ENCODE measurements at regions not wholly inside any gene's neighbourhood (a gene's known extent, or its start where the extent isn't known, plus 50 kb on each side); places are given as distances from the start of the nearest gene placed in this dataset.

DNA sequence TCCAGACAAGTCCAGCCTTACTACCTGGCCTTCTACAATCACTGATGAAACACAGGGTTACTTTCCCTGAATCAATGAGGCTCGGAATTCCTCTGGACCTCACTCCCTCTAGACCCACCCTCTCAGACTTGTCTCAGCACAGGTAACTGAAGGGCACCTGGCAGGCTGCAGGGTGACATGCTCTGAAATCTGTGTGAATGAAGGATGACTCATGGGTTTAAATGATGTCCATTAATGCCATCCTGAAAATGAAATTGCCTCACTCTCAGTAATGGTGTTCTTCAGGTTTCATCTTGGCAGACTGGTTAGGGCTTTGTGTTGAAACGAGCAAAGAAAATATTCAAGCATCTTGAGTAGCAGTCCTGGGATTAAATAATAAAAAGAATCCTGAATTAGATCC lies 134.4 kb downstream of the MAF start:
- Mint-ChIP-seq H3K27me3 (ENCODE audit: insufficient read depth, low read depth, poor library complexity) (peaks cover 3% of the 10 kb centered on the region), H3K27ac (no peak overlapping the region), H3K4me1 (no peaks in the 10 kb centered on the region), H3K9me3 (no peaks in the 10 kb centered on the region), H3K36me3 (ENCODE audit: low read depth) (no peaks in the 10 kb centered on the region), H3K4me3 (no peak overlapping the region)
- no peak overlapping the region for H3K4me3 ChIP-seq
- H3K79me2 ChIP-seq (replicated peaks; ENCODE audit: insufficient read depth) = no peaks in the 10 kb centered on the region
- H4K20me1 ChIP-seq (replicated peaks; ENCODE audit: insufficient read depth) = no peaks in the 10 kb centered on the region
- TF ChIP-seq STAT1 (IDR thresholded peaks at IDR 0.05; ENCODE audit: unreplicated experiment) (no peak), ZNF331 (CRISPR knock-in tag; IDR thresholded peaks at IDR 0.05; ENCODE audit: low read depth) (no peak), CREB1 (CRISPR knock-in tag; IDR thresholded peaks at IDR 0.05; ENCODE audit: low read depth) (no peak), ZNF114 (CRISPR knock-in tag; IDR thresholded peaks at IDR 0.05) (no peak), JUNB (IDR thresholded peaks at IDR 0.05; ENCODE audit: unreplicated experiment) (no peak), EZH2 (IDR thresholded peaks at IDR 0.05; ENCODE audit: low read depth, unreplicated experiment) (no peak)
- TF ChIP-seq, protein P1, sequence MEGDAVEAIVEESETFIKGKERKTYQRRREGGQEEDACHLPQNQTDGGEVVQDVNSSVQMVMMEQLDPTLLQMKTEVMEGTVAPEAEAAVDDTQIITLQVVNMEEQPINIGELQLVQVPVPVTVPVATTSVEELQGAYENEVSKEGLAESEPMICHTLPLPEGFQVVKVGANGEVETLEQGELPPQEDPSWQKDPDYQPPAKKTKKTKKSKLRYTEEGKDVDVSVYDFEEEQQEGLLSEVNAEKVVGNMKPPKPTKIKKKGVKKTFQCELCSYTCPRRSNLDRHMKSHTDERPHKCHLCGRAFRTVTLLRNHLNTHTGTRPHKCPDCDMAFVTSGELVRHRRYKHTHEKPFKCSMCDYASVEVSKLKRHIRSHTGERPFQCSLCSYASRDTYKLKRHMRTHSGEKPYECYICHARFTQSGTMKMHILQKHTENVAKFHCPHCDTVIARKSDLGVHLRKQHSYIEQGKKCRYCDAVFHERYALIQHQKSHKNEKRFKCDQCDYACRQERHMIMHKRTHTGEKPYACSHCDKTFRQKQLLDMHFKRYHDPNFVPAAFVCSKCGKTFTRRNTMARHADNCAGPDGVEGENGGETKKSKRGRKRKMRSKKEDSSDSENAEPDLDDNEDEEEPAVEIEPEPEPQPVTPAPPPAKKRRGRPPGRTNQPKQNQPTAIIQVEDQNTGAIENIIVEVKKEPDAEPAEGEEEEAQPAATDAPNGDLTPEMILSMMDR (conservative IDR thresholded peaks at IDR 0.05; ENCODE audit: low read depth in 2 of 2) = no peak
- TF ChIP-seq, protein P2, sequence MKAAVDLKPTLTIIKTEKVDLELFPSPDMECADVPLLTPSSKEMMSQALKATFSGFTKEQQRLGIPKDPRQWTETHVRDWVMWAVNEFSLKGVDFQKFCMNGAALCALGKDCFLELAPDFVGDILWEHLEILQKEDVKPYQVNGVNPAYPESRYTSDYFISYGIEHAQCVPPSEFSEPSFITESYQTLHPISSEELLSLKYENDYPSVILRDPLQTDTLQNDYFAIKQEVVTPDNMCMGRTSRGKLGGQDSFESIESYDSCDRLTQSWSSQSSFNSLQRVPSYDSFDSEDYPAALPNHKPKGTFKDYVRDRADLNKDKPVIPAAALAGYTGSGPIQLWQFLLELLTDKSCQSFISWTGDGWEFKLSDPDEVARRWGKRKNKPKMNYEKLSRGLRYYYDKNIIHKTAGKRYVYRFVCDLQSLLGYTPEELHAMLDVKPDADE (IDR thresholded peaks at IDR 0.05) = no peak
- DNase-seq (ENCODE audit: low spot score) = no peak
- H2AFZ ChIP-seq = no peak overlapping the region
- no peak overlapping the region for H3K4me2 ChIP-seq
- no peak for ATAC-seq
- no peaks in the 10 kb centered on the region for H3K27me3 ChIP-seq (ENCODE audit: insufficient read depth)
- H3K4me1 ChIP-seq (ENCODE audit: insufficient read depth) = no peaks in the 10 kb centered on the region
- no peaks in the 10 kb centered on the region for H3K36me3 ChIP-seq (ENCODE audit: insufficient read depth)
- no peaks in the 10 kb centered on the region for H3F3A ChIP-seq (replicated peaks; ENCODE audit: low read depth)
- H3K27ac ChIP-seq (ENCODE audit: low read depth) = no peak overlapping the region
- H3K9me2 ChIP-seq (ENCODE audit: insufficient read depth) = peaks cover 16% of the 10 kb centered on the region; the same call in 1 of the 2 replicates

DNA sequence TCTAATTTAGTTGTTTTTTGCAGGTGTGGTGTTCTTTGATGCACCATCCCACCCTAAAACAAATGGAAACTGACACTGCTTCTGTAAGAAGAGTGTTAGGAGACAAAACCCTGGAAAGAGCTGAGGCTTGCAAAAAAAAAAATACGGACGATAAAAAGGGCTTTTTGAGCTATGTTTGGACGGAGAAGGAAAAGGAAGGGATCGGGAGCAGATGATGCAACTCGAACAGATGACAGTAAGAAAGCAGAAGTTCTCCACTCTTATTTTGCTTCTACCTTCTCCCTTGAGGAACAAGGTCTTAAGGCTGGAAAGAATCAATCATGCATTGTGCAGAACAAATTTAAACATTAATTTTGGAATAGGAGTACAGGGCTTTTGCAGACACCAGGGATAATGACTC lies 136.7 kb downstream of the MAF start:
- no peak overlapping the region for H3K27ac ChIP-seq (ENCODE audit: low read depth)
- Mint-ChIP-seq H3K4me3 (no peak overlapping the region), H3K9me3 (no peaks in the 10 kb centered on the region), H3K27ac (no peak overlapping the region), H3K27me3 (ENCODE audit: insufficient read depth, low read depth, poor library complexity) (peaks cover 3% of the 10 kb centered on the region), H3K4me1 (no peaks in the 10 kb centered on the region), H3K36me3 (ENCODE audit: low read depth) (no peaks in the 10 kb centered on the region)
- H3K9me2 ChIP-seq (ENCODE audit: insufficient read depth) = peaks cover 16% of the 10 kb centered on the region; the same call in 1 of the 2 replicates
- no peaks in the 10 kb centered on the region for H3K4me1 ChIP-seq (ENCODE audit: insufficient read depth)
- H3K36me3 ChIP-seq (ENCODE audit: insufficient read depth) = no peaks in the 10 kb centered on the region
- H4K20me1 ChIP-seq (replicated peaks; ENCODE audit: insufficient read depth) = no peaks in the 10 kb centered on the region
- H3K27me3 ChIP-seq (ENCODE audit: insufficient read depth) = no peaks in the 10 kb centered on the region
- H3K4me2 ChIP-seq = no peak overlapping the region
- H3K79me2 ChIP-seq (replicated peaks; ENCODE audit: insufficient read depth) = no peaks in the 10 kb centered on the region
- H2AFZ ChIP-seq = no peak overlapping the region
- H3K4me3 ChIP-seq = no peak overlapping the region
- ATAC-seq (no peak), DNase-seq (ENCODE audit: low spot score) (no peak)
- H3F3A ChIP-seq (replicated peaks; ENCODE audit: low read depth) = no peaks in the 10 kb centered on the region
- TF ChIP-seq JUNB (IDR thresholded peaks at IDR 0.05; ENCODE audit: unreplicated experiment) (no peak), EZH2phosphoT487 (IDR thresholded peaks at IDR 0.05; ENCODE audit: unreplicated experiment) (no peak), NANOG (IDR thresholded peaks at IDR 0.05; ENCODE audit: borderline replicate concordance) (no peak), EZH2 (IDR thresholded peaks at IDR 0.05; ENCODE audit: low read depth, unreplicated experiment) (no peak), STAT1 (IDR thresholded peaks at IDR 0.05; ENCODE audit: unreplicated experiment) (no peak), ZNF331 (CRISPR knock-in tag; IDR thresholded peaks at IDR 0.05; ENCODE audit: low read depth) (no peak), ZNF114 (CRISPR knock-in tag; IDR thresholded peaks at IDR 0.05) (no peak)
- TF ChIP-seq, protein P3, sequence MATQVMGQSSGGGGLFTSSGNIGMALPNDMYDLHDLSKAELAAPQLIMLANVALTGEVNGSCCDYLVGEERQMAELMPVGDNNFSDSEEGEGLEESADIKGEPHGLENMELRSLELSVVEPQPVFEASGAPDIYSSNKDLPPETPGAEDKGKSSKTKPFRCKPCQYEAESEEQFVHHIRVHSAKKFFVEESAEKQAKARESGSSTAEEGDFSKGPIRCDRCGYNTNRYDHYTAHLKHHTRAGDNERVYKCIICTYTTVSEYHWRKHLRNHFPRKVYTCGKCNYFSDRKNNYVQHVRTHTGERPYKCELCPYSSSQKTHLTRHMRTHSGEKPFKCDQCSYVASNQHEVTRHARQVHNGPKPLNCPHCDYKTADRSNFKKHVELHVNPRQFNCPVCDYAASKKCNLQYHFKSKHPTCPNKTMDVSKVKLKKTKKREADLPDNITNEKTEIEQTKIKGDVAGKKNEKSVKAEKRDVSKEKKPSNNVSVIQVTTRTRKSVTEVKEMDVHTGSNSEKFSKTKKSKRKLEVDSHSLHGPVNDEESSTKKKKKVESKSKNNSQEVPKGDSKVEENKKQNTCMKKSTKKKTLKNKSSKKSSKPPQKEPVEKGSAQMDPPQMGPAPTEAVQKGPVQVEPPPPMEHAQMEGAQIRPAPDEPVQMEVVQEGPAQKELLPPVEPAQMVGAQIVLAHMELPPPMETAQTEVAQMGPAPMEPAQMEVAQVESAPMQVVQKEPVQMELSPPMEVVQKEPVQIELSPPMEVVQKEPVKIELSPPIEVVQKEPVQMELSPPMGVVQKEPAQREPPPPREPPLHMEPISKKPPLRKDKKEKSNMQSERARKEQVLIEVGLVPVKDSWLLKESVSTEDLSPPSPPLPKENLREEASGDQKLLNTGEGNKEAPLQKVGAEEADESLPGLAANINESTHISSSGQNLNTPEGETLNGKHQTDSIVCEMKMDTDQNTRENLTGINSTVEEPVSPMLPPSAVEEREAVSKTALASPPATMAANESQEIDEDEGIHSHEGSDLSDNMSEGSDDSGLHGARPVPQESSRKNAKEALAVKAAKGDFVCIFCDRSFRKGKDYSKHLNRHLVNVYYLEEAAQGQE (IDR thresholded peaks at IDR 0.05; ENCODE audit: unreplicated experiment) = no peak
- TF ChIP-seq, protein P2 (IDR thresholded peaks at IDR 0.05) = no peak
